ENCODE measurements at regions not wholly inside any gene's neighbourhood (a gene's known extent, or its start where the extent isn't known, plus 50 kb on each side); places are given as distances from the start of the nearest gene placed in this dataset.
A peak's percentile ranks its signal among the peaks of the same experiment; 100 is the strongest.

- DNase-seq (ENCODE audit: extremely low read depth, low read depth) = no peak
These were observed 78.1 kb downstream of the SIK1 start for GRCh38 chr21:43348801-43349261.

GRCh38 chr21:43348170-43348766 lies 78.7 kb downstream of the SIK1 start:
- no peak for DNase-seq (ENCODE audit: extremely low read depth, low read depth)

GRCh38 chr21:43347461-43348169 lies 79.3 kb downstream of the SIK1 start:
- no peak for DNase-seq (ENCODE audit: extremely low read depth, low read depth)

- DNase-seq (ENCODE audit: extremely low read depth, low read depth) = no peak
These were observed 80.4 kb downstream of the SIK1 start for GRCh38 chr21:43346551-43346950.

GRCh38 chr21:43345746-43346409 lies 81.1 kb downstream of the SIK1 start:
- DNase-seq (ENCODE audit: extremely low read depth, low read depth) = no peak

GRCh38 chr21:43345046-43345745 lies 81.7 kb downstream of the SIK1 start:
- no peak for DNase-seq (ENCODE audit: extremely low read depth, low read depth)

- DNase-seq (ENCODE audit: extremely low read depth, low read depth) = no peak
These were observed 82.7 kb downstream of the SIK1 start for GRCh38 chr21:43343992-43344886.

- DNase-seq (ENCODE audit: extremely low read depth, low read depth) = no peak
These were observed 83.6 kb downstream of the SIK1 start for GRCh38 chr21:43343095-43343991.

- no peak for DNase-seq (ENCODE audit: extremely low read depth, low read depth)
These were observed 84.5 kb downstream of the SIK1 start for GRCh38 chr21:43342301-43342881.

- DNase-seq (ENCODE audit: extremely low read depth, low read depth) = no peak
These were observed 85.4 kb downstream of the SIK1 start for GRCh38 chr21:43341378-43342161.

- peak; percentile 74 for DNase-seq (ENCODE audit: extremely low read depth, low read depth)
These were observed 86.2 kb downstream of the SIK1 start for GRCh38 chr21:43340491-43341377.

GRCh38 chr21:43339668-43340067 lies 87.3 kb downstream of the SIK1 start:
- DNase-seq (ENCODE audit: extremely low read depth, low read depth) = no peak

- no peak for DNase-seq (ENCODE audit: extremely low read depth, low read depth)
These were observed 88.0 kb downstream of the SIK1 start for GRCh38 chr21:43338951-43339350.

- no peak for DNase-seq (ENCODE audit: extremely low read depth, low read depth)
These were observed 88.9 kb downstream of the SIK1 start for GRCh38 chr21:43337901-43338655.

- no peak for DNase-seq (ENCODE audit: extremely low read depth, low read depth)
These were observed 91.8 kb downstream of the SIK1 start for GRCh38 chr21:43335119-43335518.

GRCh38 chr21:43334214-43334958 lies 92.5 kb downstream of the SIK1 start:
- DNase-seq (ENCODE audit: extremely low read depth, low read depth) = no peak

Measured in NCI-H460 (cell line).